ENCODE measurements at regions not wholly inside any gene's neighbourhood (a gene's known extent, or its start where the extent isn't known, plus 50 kb on each side); places are given as distances from the start of the nearest gene placed in this dataset.

DNA sequence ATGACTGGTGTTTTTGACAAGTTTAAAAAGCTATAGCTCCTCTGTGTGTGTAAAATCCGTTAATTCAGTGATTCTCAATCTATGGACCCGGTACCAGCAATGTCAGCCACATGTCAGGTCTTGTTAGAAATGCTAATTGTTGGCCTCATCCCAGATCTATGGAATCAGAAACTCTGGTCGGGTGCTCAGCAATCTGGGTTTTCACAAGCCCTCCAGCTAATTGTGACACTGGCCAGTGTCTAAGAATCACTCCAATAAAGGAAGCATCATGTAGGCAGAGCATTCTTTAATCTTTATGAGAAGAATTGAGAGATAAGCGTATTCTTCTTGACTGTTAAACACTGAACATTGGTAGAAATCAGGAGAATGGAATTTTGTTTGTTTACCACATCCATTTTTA is 1498.2 kb upstream of the TENM3 start:
- TF ChIP-seq, protein P1, sequence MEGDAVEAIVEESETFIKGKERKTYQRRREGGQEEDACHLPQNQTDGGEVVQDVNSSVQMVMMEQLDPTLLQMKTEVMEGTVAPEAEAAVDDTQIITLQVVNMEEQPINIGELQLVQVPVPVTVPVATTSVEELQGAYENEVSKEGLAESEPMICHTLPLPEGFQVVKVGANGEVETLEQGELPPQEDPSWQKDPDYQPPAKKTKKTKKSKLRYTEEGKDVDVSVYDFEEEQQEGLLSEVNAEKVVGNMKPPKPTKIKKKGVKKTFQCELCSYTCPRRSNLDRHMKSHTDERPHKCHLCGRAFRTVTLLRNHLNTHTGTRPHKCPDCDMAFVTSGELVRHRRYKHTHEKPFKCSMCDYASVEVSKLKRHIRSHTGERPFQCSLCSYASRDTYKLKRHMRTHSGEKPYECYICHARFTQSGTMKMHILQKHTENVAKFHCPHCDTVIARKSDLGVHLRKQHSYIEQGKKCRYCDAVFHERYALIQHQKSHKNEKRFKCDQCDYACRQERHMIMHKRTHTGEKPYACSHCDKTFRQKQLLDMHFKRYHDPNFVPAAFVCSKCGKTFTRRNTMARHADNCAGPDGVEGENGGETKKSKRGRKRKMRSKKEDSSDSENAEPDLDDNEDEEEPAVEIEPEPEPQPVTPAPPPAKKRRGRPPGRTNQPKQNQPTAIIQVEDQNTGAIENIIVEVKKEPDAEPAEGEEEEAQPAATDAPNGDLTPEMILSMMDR (IDR thresholded peaks at IDR 0.05; ENCODE audit: unreplicated experiment): no peak
- Mint-ChIP-seq H3K9me3 (ENCODE audit: low read depth) (no peaks in the 10 kb centered on the region), H3K4me1 (ENCODE audit: low read depth) (no peaks in the 10 kb centered on the region), H3K27ac (no peak overlapping the region), H3K27me3 (no peaks in the 10 kb centered on the region), H3K4me3 (ENCODE audit: low read depth) (no peak overlapping the region), H3K36me3 (ENCODE audit: insufficient read depth) (no peaks in the 10 kb centered on the region)
- DNase-seq (ENCODE audit: low spot score, unreplicated experiment): no peak

DNA sequence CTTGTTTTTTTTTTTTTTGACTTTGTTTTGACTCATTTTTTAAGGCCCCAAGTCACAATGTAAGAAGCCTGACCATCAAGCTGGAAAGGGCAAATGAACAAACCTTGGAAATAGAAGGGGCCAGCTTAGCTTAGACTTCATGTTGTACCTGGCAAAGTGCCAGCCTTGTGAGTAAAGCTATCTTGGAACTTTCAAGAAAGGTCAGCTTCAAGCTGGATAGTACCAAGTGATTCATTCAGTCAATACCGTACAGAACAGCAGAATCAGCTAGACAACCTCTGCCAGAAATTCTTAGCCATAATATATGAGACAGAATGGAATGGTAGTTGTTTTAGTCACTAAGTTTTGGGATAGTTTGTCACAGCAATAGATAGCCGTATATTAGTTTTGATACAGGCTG is 1492.2 kb upstream of the TENM3 start:
- DNase-seq (ENCODE audit: low spot score, unreplicated experiment): no peak
- TF ChIP-seq, protein P1 (IDR thresholded peaks at IDR 0.05; ENCODE audit: unreplicated experiment): no peak
- Mint-ChIP-seq H3K4me3 (ENCODE audit: low read depth) (no peak overlapping the region), H3K4me1 (ENCODE audit: low read depth) (no peaks in the 10 kb centered on the region), H3K9me3 (ENCODE audit: low read depth) (peaks cover 24% of the 10 kb centered on the region), H3K36me3 (ENCODE audit: insufficient read depth) (peaks cover 6% of the 10 kb centered on the region), H3K27me3 (no peaks in the 10 kb centered on the region), H3K27ac (no peak overlapping the region)

DNA sequence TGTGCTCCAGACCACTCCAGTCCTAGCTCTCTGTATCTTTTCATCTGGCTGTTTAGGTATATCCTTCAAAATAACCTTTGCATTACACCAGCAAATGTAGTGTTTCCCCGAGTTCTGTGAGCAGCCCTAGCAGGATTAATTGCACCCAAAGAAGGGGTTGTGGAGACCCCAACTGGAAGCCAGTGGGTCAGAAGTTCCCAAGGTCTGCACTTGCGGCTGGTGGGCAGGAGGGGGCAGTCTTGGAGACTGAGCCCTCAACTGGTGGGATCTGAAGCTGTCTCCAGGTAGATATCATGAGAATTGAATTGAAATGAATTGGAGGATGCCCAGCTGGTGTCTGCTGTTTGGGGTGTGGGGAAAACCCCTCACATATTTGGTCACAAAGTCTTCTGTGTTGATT is 1485.3 kb upstream of the TENM3 start:
- Mint-ChIP-seq H3K9me3 (ENCODE audit: low read depth) (peaks cover 12% of the 10 kb centered on the region), H3K4me1 (ENCODE audit: low read depth) (peaks cover 11% of the 10 kb centered on the region), H3K27me3 (no peaks in the 10 kb centered on the region), H3K36me3 (ENCODE audit: insufficient read depth) (peaks cover 7% of the 10 kb centered on the region), H3K27ac (no peak overlapping the region), H3K4me3 (ENCODE audit: low read depth) (no peak overlapping the region)
- TF ChIP-seq, protein P1 (IDR thresholded peaks at IDR 0.05; ENCODE audit: unreplicated experiment): no peak
- no peak for DNase-seq (ENCODE audit: low spot score, unreplicated experiment)

DNA sequence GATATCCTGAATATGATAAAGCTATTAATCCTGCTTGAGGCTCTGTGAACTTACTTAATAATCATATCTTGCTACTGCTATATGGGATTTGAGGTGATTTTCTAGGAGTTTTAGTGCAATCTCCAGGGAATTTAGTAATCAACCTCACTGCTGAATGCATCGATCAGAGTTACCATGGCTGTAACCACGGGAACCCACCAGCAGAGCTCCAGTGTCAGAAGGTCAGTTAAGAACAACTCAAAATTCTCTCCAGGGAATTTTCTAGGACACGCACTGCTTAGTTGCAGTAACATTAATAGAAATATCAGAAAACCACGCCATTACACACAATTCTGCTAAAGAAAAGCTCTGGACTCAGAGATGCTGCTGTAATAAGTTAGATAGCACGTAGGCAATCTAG is 1477.2 kb upstream of the TENM3 start:
- TF ChIP-seq, protein P1 (IDR thresholded peaks at IDR 0.05; ENCODE audit: unreplicated experiment): no peak
- no peaks in the 10 kb centered on the region for H3K36me3 Mint-ChIP-seq (ENCODE audit: insufficient read depth)
- no peak for DNase-seq (ENCODE audit: low spot score, unreplicated experiment)
- H3K4me3 Mint-ChIP-seq (ENCODE audit: low read depth): no peak overlapping the region
- H3K27me3 Mint-ChIP-seq: no peaks in the 10 kb centered on the region
- no peaks in the 10 kb centered on the region for H3K9me3 Mint-ChIP-seq (ENCODE audit: low read depth)
- no peak overlapping the region for H3K27ac Mint-ChIP-seq
- H3K4me1 Mint-ChIP-seq (ENCODE audit: low read depth): peaks cover 29% of the 10 kb centered on the region

DNA sequence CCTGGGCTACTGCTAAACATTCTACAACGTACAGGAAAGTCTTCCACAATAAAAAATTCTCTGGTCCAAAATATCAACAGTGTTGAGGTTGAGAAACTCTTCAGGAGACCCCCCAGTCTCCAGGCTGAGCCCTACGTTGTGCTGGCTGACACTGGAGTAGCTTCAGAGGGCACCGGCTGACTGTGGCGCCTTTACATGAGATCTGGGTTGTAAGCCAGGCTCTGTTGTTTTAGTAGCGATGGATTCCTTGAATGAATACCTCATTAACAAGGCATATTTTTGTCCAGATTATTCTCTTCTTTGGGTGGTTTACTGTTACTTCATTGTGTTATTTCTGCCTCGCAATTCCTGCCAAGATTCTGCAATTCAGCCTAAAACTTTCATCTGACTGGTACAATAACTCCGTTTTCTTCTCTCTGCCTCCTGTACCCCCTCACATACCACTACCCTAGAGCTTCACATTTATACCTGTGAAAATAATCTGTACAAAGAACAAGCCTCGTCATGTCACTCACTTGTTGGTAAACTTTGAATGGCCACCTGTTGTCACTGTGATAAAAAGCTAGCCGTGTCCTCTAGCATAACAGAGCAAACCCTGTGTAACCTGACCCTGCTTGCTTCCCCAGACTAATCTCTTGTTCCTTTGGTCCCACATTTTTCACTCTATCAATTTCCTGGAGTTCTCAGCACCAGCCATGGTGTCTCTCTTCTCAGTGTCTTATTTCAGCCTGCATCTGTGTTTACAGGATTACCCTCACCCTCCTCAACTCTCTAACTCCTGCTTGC is 1476.1 kb upstream of the TENM3 start:
- Mint-ChIP-seq H3K9me3 (ENCODE audit: low read depth) (no peaks in the 10 kb centered on the region), H3K27ac (peak overlapping the region; percentile 82), H3K27me3 (no peaks in the 10 kb centered on the region), H3K36me3 (ENCODE audit: insufficient read depth) (no peaks in the 10 kb centered on the region), H3K4me3 (ENCODE audit: low read depth) (peak overlapping the region; percentile 45), H3K4me1 (ENCODE audit: low read depth) (peaks cover 30% of the 10 kb centered on the region)
- TF ChIP-seq, protein P1 (IDR thresholded peaks at IDR 0.05; ENCODE audit: unreplicated experiment): no peak
- no peak for DNase-seq (ENCODE audit: low spot score, unreplicated experiment)
